ENCODE measurements at regions not wholly inside any gene's neighbourhood (a gene's known extent, or its start where the extent isn't known, plus 50 kb on each side); places are given as distances from the start of the nearest gene placed in this dataset.

- no peak overlapping the region for H4K8ac ChIP-seq (ENCODE audit: low read depth, low read length)
- no peak overlapping the region for H4K91ac ChIP-seq (ENCODE audit: low read depth, low read length, poor library complexity)
- H2BK15ac ChIP-seq (ENCODE audit: low read length), result no peak overlapping the region
- no peak overlapping the region for H3K18ac ChIP-seq (ENCODE audit: low read length)
- no peak overlapping the region for H2BK120ac ChIP-seq (ENCODE audit: low read depth, low read length)
- no peak overlapping the region for H3K23ac ChIP-seq (ENCODE audit: low read depth, low read length, poor library complexity)
- no peak overlapping the region for H3K9ac ChIP-seq (ENCODE audit: low read depth, low read length, poor library complexity)
- peaks cover 0 to 8% of the 10 kb centered on the region in 2 donors for H3K9me3 ChIP-seq (replicated peaks in 1 of 2; ENCODE audit: control insufficient read depth in 2 of 2, insufficient read depth in 1 of 2, low read depth in 1 of 2, low read length in 2 of 2)
- no peak overlapping the region for H3K4me3 ChIP-seq (ENCODE audit: low read length in 2 of 2)
- no peak overlapping the region for H2AK5ac ChIP-seq (ENCODE audit: low read depth, low read length)
- H3K4me2 ChIP-seq (ENCODE audit: insufficient read depth, low read length, poor library complexity, severe bottlenecking), result no peak overlapping the region
- no peak overlapping the region for H2BK5ac ChIP-seq (ENCODE audit: low read length)
- no peaks in the 10 kb centered on the region for H3K36me3 ChIP-seq (replicated peaks in 1 of 2; ENCODE audit: control insufficient read depth in 2 of 2, insufficient read depth in 2 of 2, low read length in 2 of 2)
- H3K14ac ChIP-seq (ENCODE audit: low read length), result no peak overlapping the region
- no peak overlapping the region for H3K4ac ChIP-seq (ENCODE audit: low read length)
- no peak overlapping the region for H3K27ac ChIP-seq (replicated peaks; ENCODE audit: low read length)
- H3K4me1 ChIP-seq (ENCODE audit: control insufficient read depth in 2 of 2, insufficient read depth in 1 of 2, low read depth in 1 of 2, low read length in 2 of 2), result peaks cover 0 to 4% of the 10 kb centered on the region in 2 donors
- no peaks in the 10 kb centered on the region for H3K27me3 ChIP-seq (ENCODE audit: control insufficient read depth in 3 of 3, insufficient read depth in 3 of 3, low read depth in 1 of 3, low read length in 3 of 3)
- H2AFZ ChIP-seq (ENCODE audit: low read length), result no peak overlapping the region
- WGBS, 2 donors (ENCODE audit: extremely low coverage in 2 of 2, insufficient read length in 2 of 2, insufficient replicate concordance in 1 of 2), result no CpG with 5 or more reads among the region's 6 CpGs
- no peaks in the 10 kb centered on the region for H3K79me1 ChIP-seq (ENCODE audit: low read depth, low read length)
- no peak overlapping the region for H2BK12ac ChIP-seq (ENCODE audit: low read length)
- DNase-seq (ENCODE audit: low spot score), result no peak
Measured at GRCh38 chr15:36331531-36332275, 247.7 kb upstream of the CDIN1 start.

- Histone ChIP-seq H2AK5ac (ENCODE audit: low read depth, low read length) (no peak overlapping the region), H3K9ac (ENCODE audit: low read depth, low read length, poor library complexity) (no peak overlapping the region), H2AFZ (ENCODE audit: low read length) (no peak overlapping the region), H3K14ac (ENCODE audit: low read length) (no peak overlapping the region), H3K4me2 (ENCODE audit: insufficient read depth, low read length, poor library complexity, severe bottlenecking) (no peak overlapping the region), H4K91ac (ENCODE audit: low read depth, low read length, poor library complexity) (no peak overlapping the region), H3K27ac (replicated peaks; ENCODE audit: low read length) (no peak overlapping the region), H3K4ac (ENCODE audit: low read length) (no peak overlapping the region), H3K4me1 (ENCODE audit: control insufficient read depth in 2 of 2, insufficient read depth in 1 of 2, low read depth in 1 of 2, low read length in 2 of 2) (peaks cover 0 to 4% of the 10 kb centered on the region in 2 donors), H4K8ac (ENCODE audit: low read depth, low read length) (no peak overlapping the region), H3K27me3 (ENCODE audit: control insufficient read depth in 3 of 3, insufficient read depth in 3 of 3, low read depth in 1 of 3, low read length in 3 of 3) (no peaks in the 10 kb centered on the region), H3K36me3 (replicated peaks in 1 of 2; ENCODE audit: control insufficient read depth in 2 of 2, insufficient read depth in 2 of 2, low read length in 2 of 2) (no peaks in the 10 kb centered on the region), H3K9me3 (replicated peaks in 1 of 2; ENCODE audit: control insufficient read depth in 2 of 2, insufficient read depth in 1 of 2, low read depth in 1 of 2, low read length in 2 of 2) (peaks cover 0 to 8% of the 10 kb centered on the region in 2 donors), H2BK15ac (ENCODE audit: low read length) (no peak overlapping the region), H3K18ac (ENCODE audit: low read length) (no peak overlapping the region), H3K4me3 (ENCODE audit: low read length in 2 of 2) (no peak overlapping the region), H3K23ac (ENCODE audit: low read depth, low read length, poor library complexity) (no peak overlapping the region), H2BK120ac (ENCODE audit: low read depth, low read length) (no peak overlapping the region), H2BK5ac (ENCODE audit: low read length) (no peak overlapping the region), H2BK12ac (ENCODE audit: low read length) (no peak overlapping the region), H3K79me1 (ENCODE audit: low read depth, low read length) (no peaks in the 10 kb centered on the region)
- DNase-seq (ENCODE audit: low spot score), result no peak
- WGBS, 2 donors (ENCODE audit: extremely low coverage in 2 of 2, insufficient read length in 2 of 2, insufficient replicate concordance in 1 of 2), result no CpG with 5 or more reads among the region's 2 CpGs
Measured at GRCh38 chr15:36332301-36332700, 247.1 kb upstream of the CDIN1 start.

GRCh38 chr15:36332896-36333295 lies 246.5 kb upstream of the CDIN1 start:
- Histone ChIP-seq H3K36me3 (replicated peaks in 1 of 2; ENCODE audit: control insufficient read depth in 2 of 2, insufficient read depth in 2 of 2, low read length in 2 of 2) (no peaks in the 10 kb centered on the region), H4K91ac (ENCODE audit: low read depth, low read length, poor library complexity) (no peak overlapping the region), H3K4me3 (ENCODE audit: low read length in 2 of 2) (no peak overlapping the region), H3K27ac (replicated peaks; ENCODE audit: low read length) (no peak overlapping the region), H3K4me1 (ENCODE audit: control insufficient read depth in 2 of 2, insufficient read depth in 1 of 2, low read depth in 1 of 2, low read length in 2 of 2) (peaks cover 0 to 4% of the 10 kb centered on the region in 2 donors), H3K4ac (ENCODE audit: low read length) (no peak overlapping the region), H3K23ac (ENCODE audit: low read depth, low read length, poor library complexity) (no peak overlapping the region), H3K18ac (ENCODE audit: low read length) (no peak overlapping the region), H2BK5ac (ENCODE audit: low read length) (no peak overlapping the region), H3K14ac (ENCODE audit: low read length) (no peak overlapping the region), H2AK5ac (ENCODE audit: low read depth, low read length) (no peak overlapping the region), H3K4me2 (ENCODE audit: insufficient read depth, low read length, poor library complexity, severe bottlenecking) (no peak overlapping the region), H2AFZ (ENCODE audit: low read length) (no peak overlapping the region), H3K9me3 (replicated peaks in 1 of 2; ENCODE audit: control insufficient read depth in 2 of 2, insufficient read depth in 1 of 2, low read depth in 1 of 2, low read length in 2 of 2) (peaks cover 0 to 8% of the 10 kb centered on the region in 2 donors), H3K9ac (ENCODE audit: low read depth, low read length, poor library complexity) (no peak overlapping the region), H2BK12ac (ENCODE audit: low read length) (no peak overlapping the region), H2BK15ac (ENCODE audit: low read length) (no peak overlapping the region), H3K79me1 (ENCODE audit: low read depth, low read length) (no peaks in the 10 kb centered on the region), H2BK120ac (ENCODE audit: low read depth, low read length) (no peak overlapping the region), H4K8ac (ENCODE audit: low read depth, low read length) (no peak overlapping the region), H3K27me3 (ENCODE audit: control insufficient read depth in 3 of 3, insufficient read depth in 3 of 3, low read depth in 1 of 3, low read length in 3 of 3) (no peaks in the 10 kb centered on the region)
- no peak for DNase-seq (ENCODE audit: low spot score)
- WGBS, 2 donors (ENCODE audit: extremely low coverage in 2 of 2, insufficient read length in 2 of 2, insufficient replicate concordance in 1 of 2), result no CpG with 5 or more reads among the region's 2 CpGs

GRCh38 chr15:36334059-36334458 lies 245.4 kb upstream of the CDIN1 start:
- Histone ChIP-seq H3K36me3 (replicated peaks in 1 of 2; ENCODE audit: control insufficient read depth in 2 of 2, insufficient read depth in 2 of 2, low read length in 2 of 2) (no peaks in the 10 kb centered on the region), H2AK5ac (ENCODE audit: low read depth, low read length) (no peak overlapping the region), H3K9ac (ENCODE audit: low read depth, low read length, poor library complexity) (no peak overlapping the region), H3K14ac (ENCODE audit: low read length) (no peak overlapping the region), H3K4me2 (ENCODE audit: insufficient read depth, low read length, poor library complexity, severe bottlenecking) (no peak overlapping the region), H2BK15ac (ENCODE audit: low read length) (no peak overlapping the region), H3K4me3 (ENCODE audit: low read length in 2 of 2) (no peak overlapping the region), H3K4me1 (ENCODE audit: control insufficient read depth in 2 of 2, insufficient read depth in 1 of 2, low read depth in 1 of 2, low read length in 2 of 2) (peaks cover 0 to 4% of the 10 kb centered on the region in 2 donors), H3K18ac (ENCODE audit: low read length) (no peak overlapping the region), H4K91ac (ENCODE audit: low read depth, low read length, poor library complexity) (no peak overlapping the region), H2BK12ac (ENCODE audit: low read length) (no peak overlapping the region), H2BK120ac (ENCODE audit: low read depth, low read length) (no peak overlapping the region), H2AFZ (ENCODE audit: low read length) (peak overlapping the region; percentile 75), H4K8ac (ENCODE audit: low read depth, low read length) (no peak overlapping the region), H3K27me3 (ENCODE audit: control insufficient read depth in 3 of 3, insufficient read depth in 3 of 3, low read depth in 1 of 3, low read length in 3 of 3) (no peaks in the 10 kb centered on the region), H3K23ac (ENCODE audit: low read depth, low read length, poor library complexity) (no peak overlapping the region), H3K4ac (ENCODE audit: low read length) (no peak overlapping the region), H3K9me3 (replicated peaks in 1 of 2; ENCODE audit: control insufficient read depth in 2 of 2, insufficient read depth in 1 of 2, low read depth in 1 of 2, low read length in 2 of 2) (peaks cover 0 to 3% of the 10 kb centered on the region in 2 donors), H3K79me1 (ENCODE audit: low read depth, low read length) (no peaks in the 10 kb centered on the region), H2BK5ac (ENCODE audit: low read length) (no peak overlapping the region), H3K27ac (replicated peaks; ENCODE audit: low read length) (no peak overlapping the region)
- no CpG with 5 or more reads among the region's 3 CpGs for WGBS, 2 donors (ENCODE audit: extremely low coverage in 2 of 2, insufficient read length in 2 of 2, insufficient replicate concordance in 1 of 2)
- DNase-seq (ENCODE audit: low spot score), result no peak
